HepG2 (cell line): ENCODE measurements at regions not wholly inside any gene's neighbourhood (a gene's known extent, or its start where the extent isn't known, plus 50 kb on each side); places are given as distances from the start of the nearest gene placed in this dataset.

ENCODE experiments used
- ATAC-seq: fragments of 200-7000 bp; cut with Tn5 transposase; 3 replicates; pipeline ENCODE4 v1.9.1; 2020; ENCODE audit warnings: mild to moderate bottlenecking, moderate library complexity
- BruUV-seq: library from RNA; stranded (reverse); fragments of 400-500 nt; replicated peaks from 2 replicates; lab custom pipeline; 2021; lab: Mats Ljungman, UMichigan
- CTCF ChIA-PET: fragments of 300-600 bp; formaldehyde crosslinking; extraction: SDS; loops from one replicate; lab custom pipeline; 2021; ENCODE audit warnings: low total read pairs, inconsistent platforms, low intra/inter-chr PET ratio; lab: Yijun Ruan, JAX
- POLR2A ChIA-PET: fragments of 350-600 bp; sonication (Branson Sonifier 250); formaldehyde crosslinking; loops from one replicate; lab custom pipeline; 2020; ENCODE audit warnings: antibody characterized with exemption, inconsistent platforms; lab: Yijun Ruan, JAX
- DNase-seq: peaks from one replicate; pipeline ENCODE4 v3.0.0-alpha.2; 2015; ENCODE audit warnings: low spot score
- FAIRE-seq: peaks from 3 replicates; lab custom pipeline; 2011; peaks lifted over from hg19 to GRCh38; lab: Jason Lieb, UNC
- H2AFZ ChIP-seq: one replicate; pipeline ENCODE4 v1.6.1; 2011; ENCODE audit warnings: low read length, inconsistent platforms
- H3K27ac ChIP-seq: fragments of 300-600 bp; 3 replicates; pipeline ENCODE4 v1.8.0; 2011; ENCODE audit warnings: mixed run types, mild to moderate bottlenecking, mixed read lengths, low read length, inconsistent platforms; ENCODE audit not compliant: insufficient read depth; ENCODE audit errors: extremely low read length
- H3K27me3 ChIP-seq, 2 experiments: fragments of 200-600 bp in 1 of 2; 2 replicates in 1 of 2; 3 replicates in 1 of 2; pipeline versions ENCODE4 v1.6.0 to v1.8.0; 2011; ENCODE audit warnings: low read length in 2 of 2, mild to moderate bottlenecking in 2 of 2, moderate library complexity in 2 of 2, inconsistent platforms in 1 of 2; ENCODE audit not compliant: insufficient read depth in 2 of 2, control insufficient read depth in 1 of 2
- H3K36me3 ChIP-seq, 2 experiments: fragments of 200-600 bp in 1 of 2; replicated peaks in 1 of 2; 2 replicates in 1 of 2; 3 replicates in 1 of 2; pipeline versions ENCODE4 v1.5.1 to v1.8.0; 2011; ENCODE audit warnings: low read length in 2 of 2, inconsistent platforms in 1 of 2; ENCODE audit not compliant: insufficient read depth in 2 of 2, control insufficient read depth in 1 of 2
- H3K4me1 ChIP-seq: 2 replicates; pipeline ENCODE4 v1.5.1; 2012; ENCODE audit warnings: low read length, inconsistent platforms; ENCODE audit not compliant: insufficient read depth
- H3K4me2 ChIP-seq: 2 replicates; pipeline ENCODE4 v1.6.0; 2011; ENCODE audit warnings: low read depth, low read length, inconsistent platforms
- H3K4me3 ChIP-seq, 3 experiments: fragments of 200-600 bp in 1 of 3; sonication (generic), shearing (Covaris generic) in 1 of 3; replicated peaks in 1 of 3; 2 replicates each; pipeline ENCODE4 v1.5.1; 2011 to 2016; ENCODE audit warnings: low read length in 3 of 3, inconsistent platforms in 2 of 3, low read depth in 2 of 3, mild to moderate bottlenecking in 2 of 3, control low read depth in 1 of 3, mixed read lengths in 1 of 3; ENCODE audit not compliant: insufficient read depth in 1 of 3
- H3K79me2 ChIP-seq: one replicate; pipeline ENCODE4 v1.6.1; 2011; ENCODE audit warnings: low read length, inconsistent platforms; ENCODE audit not compliant: insufficient read depth
- H3K9ac ChIP-seq: 2 replicates; pipeline ENCODE4 v1.6.0; 2011; ENCODE audit warnings: mild to moderate bottlenecking, low read depth, low read length, inconsistent platforms; ENCODE audit not compliant: insufficient read depth
- H3K9me3 ChIP-seq: 2 replicates; pipeline ENCODE4 v1.5.1; 2012; ENCODE audit warnings: mild to moderate bottlenecking, low read length
- H4K20me1 ChIP-seq: 2 replicates; pipeline ENCODE4 v1.6.0; 2011; ENCODE audit warnings: inconsistent platforms, mild to moderate bottlenecking, low read length, moderate library complexity; ENCODE audit not compliant: insufficient read depth
- DR1 ChIP-seq: sonication (generic); formaldehyde crosslinking; IDR thresholded peaks from 2 replicates; pipeline ENCODE4 v1.8.0; 2021; ENCODE audit warnings: mild to moderate bottlenecking, missing genetic modification reagents, inconsistent platforms
- PTBP1 ChIP-seq: fragments of 200-400 bp; formaldehyde crosslinking; IDR thresholded peaks from 2 replicates; pipeline ENCODE4 v1.6.1; 2018; ENCODE audit warnings: low read length, low read depth; ENCODE audit not compliant: poor library complexity, severe bottlenecking
- TCF12 ChIP-seq, 2 experiments: fragments of 450-650 bp in 1 of 2; sonication (generic) in 1 of 2; formaldehyde crosslinking in 1 of 2; IDR thresholded peaks; 2 replicates each; pipeline versions ENCODE4 v1.6.1 to v1.8.0; 2017 to 2022; ENCODE audit warnings: antibody characterized with exemption in 1 of 2, mild to moderate bottlenecking in 1 of 2, missing genetic modification reagents in 1 of 2, moderate library complexity in 1 of 2
- YEATS2 ChIP-seq: sonication (generic); formaldehyde crosslinking; IDR thresholded peaks from 2 replicates; pipeline ENCODE4 v1.4.0; 2020; ENCODE audit warnings: missing genetic modification reagents, borderline replicate concordance
- ZFP62 ChIP-seq: sonication (generic); formaldehyde crosslinking; IDR thresholded peaks from 2 replicates; pipeline ENCODE4 v1.4.0; 2020; ENCODE audit warnings: missing genetic modification reagents
- ZMYM3 ChIP-seq: sonication (generic); formaldehyde crosslinking; IDR thresholded peaks from 2 replicates; pipeline ENCODE4 v1.5.1; 2020; ENCODE audit warnings: mild to moderate bottlenecking, missing genetic modification reagents
- ZNF260 ChIP-seq: sonication (generic); formaldehyde crosslinking; IDR thresholded peaks from 2 replicates; pipeline ENCODE4 v1.4.0; 2020; ENCODE audit warnings: missing genetic modification reagents, low read depth, mild to moderate bottlenecking, borderline replicate concordance
- ZNF576 ChIP-seq: sonication (generic); formaldehyde crosslinking; IDR thresholded peaks from 2 replicates; pipeline ENCODE4 v1.4.0; 2020; ENCODE audit warnings: mild to moderate bottlenecking, missing genetic modification reagents
- ZNF737 ChIP-seq: sonication (generic); formaldehyde crosslinking; IDR thresholded peaks from 2 replicates; pipeline ENCODE4 v1.5.0; 2020; ENCODE audit warnings: missing genetic modification reagents, mild to moderate bottlenecking, borderline replicate concordance
- ZNF773 ChIP-seq: sonication (generic); formaldehyde crosslinking; IDR thresholded peaks from 2 replicates; pipeline ENCODE4 v1.4.0; 2020; ENCODE audit warnings: missing genetic modification reagents, borderline replicate concordance
- ZNF841 ChIP-seq: sonication (generic); formaldehyde crosslinking; IDR thresholded peaks from 2 replicates; pipeline ENCODE4 v1.8.1; 2023; ENCODE audit warnings: missing genetic modification reagents, borderline replicate concordance
- WGBS: methylation state at CpG from one replicate; pipeline ENCODE4 v1.1.6; 2017; ENCODE audit warnings: low lambda C conversion rate; 5-methylcytosine and 5-hydroxymethylcytosine counted together
- in situ Hi-C: cut with HindIII; loops from 2 replicates; pipeline ENCODE4 v1.10.0; 2017; ENCODE audit warnings: low pct_unique_long_range_greater_than_20kb; ENCODE audit not compliant: extremely low pct_ligation_motif_present
- intact Hi-C: fragments of 100-400 bp; cut with micrococcal nuclease; formaldehyde crosslinking; loops from one replicate; pipeline ENCODE4 v1.10.0; 2022; ENCODE audit not compliant: unreplicated experiment
- TF ChIP-seq, protein P1 (sequence below): sonication (generic); formaldehyde crosslinking; IDR thresholded peaks from 2 replicates; pipeline ENCODE4 v1.4.0; 2020; ENCODE audit warnings: missing genetic modification reagents, borderline replicate concordance

DNA sequence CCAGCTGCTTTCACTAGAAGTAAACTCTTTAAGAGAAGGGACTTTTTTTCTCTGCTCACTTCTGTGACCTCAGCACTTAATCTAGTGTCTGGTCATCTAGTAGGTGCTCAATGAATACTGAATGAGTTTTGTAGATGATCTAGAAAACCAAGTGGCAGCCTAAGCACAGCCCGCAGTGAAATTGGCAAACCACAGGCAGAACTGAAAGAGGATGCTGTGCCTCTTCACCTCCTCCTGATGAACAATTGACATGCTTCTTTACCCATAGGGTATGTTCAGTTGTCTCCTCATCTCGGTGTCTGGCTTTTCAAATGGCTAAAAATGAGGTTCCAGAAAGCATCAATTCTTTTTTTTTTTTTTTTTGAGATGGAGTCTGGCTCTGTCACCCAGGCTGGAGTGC, 399.5 kb downstream of the RMST start (continued):
- no peak for TF ChIP-seq ZNF773

GRCh38 chr12:97875064-97875463, 412.5 kb downstream of the RMST start:
- intact Hi-C loops = no loop called here
- no peaks in the 10 kb centered on the region for H3K79me2 ChIP-seq
- H3K27me3 ChIP-seq = no peaks in the 10 kb centered on the region
- H2AFZ ChIP-seq = no peak overlapping the region
- DNase-seq (no peak), FAIRE-seq (no peak), ATAC-seq (no peak)
- no peak for TF ChIP-seq ZNF737 (CRISPR knock-in tag)
- TF ChIP-seq, protein P1, sequence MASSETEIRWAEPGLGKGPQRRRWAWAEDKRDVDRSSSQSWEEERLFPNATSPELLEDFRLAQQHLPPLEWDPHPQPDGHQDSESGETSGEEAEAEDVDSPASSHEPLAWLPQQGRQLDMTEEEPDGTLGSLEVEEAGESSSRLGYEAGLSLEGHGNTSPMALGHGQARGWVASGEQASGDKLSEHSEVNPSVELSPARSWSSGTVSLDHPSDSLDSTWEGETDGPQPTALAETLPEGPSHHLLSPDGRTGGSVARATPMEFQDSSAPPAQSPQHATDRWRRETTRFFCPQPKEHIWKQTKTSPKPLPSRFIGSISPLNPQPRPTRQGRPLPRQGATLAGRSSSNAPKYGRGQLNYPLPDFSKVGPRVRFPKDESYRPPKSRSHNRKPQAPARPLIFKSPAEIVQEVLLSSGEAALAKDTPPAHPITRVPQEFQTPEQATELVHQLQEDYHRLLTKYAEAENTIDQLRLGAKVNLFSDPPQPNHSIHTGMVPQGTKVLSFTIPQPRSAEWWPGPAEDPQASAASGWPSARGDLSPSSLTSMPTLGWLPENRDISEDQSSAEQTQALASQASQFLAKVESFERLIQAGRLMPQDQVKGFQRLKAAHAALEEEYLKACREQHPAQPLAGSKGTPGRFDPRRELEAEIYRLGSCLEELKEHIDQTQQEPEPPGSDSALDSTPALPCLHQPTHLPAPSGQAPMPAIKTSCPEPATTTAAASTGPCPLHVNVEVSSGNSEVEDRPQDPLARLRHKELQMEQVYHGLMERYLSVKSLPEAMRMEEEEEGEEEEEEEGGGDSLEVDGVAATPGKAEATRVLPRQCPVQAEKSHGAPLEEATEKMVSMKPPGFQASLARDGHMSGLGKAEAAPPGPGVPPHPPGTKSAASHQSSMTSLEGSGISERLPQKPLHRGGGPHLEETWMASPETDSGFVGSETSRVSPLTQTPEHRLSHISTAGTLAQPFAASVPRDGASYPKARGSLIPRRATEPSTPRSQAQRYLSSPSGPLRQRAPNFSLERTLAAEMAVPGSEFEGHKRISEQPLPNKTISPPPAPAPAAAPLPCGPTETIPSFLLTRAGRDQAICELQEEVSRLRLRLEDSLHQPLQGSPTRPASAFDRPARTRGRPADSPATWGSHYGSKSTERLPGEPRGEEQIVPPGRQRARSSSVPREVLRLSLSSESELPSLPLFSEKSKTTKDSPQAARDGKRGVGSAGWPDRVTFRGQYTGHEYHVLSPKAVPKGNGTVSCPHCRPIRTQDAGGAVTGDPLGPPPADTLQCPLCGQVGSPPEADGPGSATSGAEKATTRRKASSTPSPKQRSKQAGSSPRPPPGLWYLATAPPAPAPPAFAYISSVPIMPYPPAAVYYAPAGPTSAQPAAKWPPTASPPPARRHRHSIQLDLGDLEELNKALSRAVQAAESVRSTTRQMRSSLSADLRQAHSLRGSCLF = no peak
- TF ChIP-seq ZNF841 (CRISPR knock-in tag) = no peak
- no peak for TF ChIP-seq ZNF260 (CRISPR knock-in tag)
- TF ChIP-seq ZMYM3 (CRISPR knock-in tag) = no peak
- no peak for TF ChIP-seq DR1 (CRISPR knock-in tag)
- no peak for TF ChIP-seq TCF12 (IDR thresholded peaks at IDR 0.05)
- TF ChIP-seq TCF12 (CRISPR knock-in tag; IDR thresholded peaks at IDR 0.05) = no peak
- TF ChIP-seq PTBP1 = no peak
- no peak for TF ChIP-seq YEATS2 (CRISPR knock-in tag)
- no peak for TF ChIP-seq ZFP62 (CRISPR knock-in tag)
- no peak for TF ChIP-seq ZNF576 (CRISPR knock-in tag)
- no peaks in the 10 kb centered on the region for H4K20me1 ChIP-seq
- H3K27ac ChIP-seq = no peak overlapping the region
- CTCF ChIA-PET = no interaction called here
- H3K4me1 ChIP-seq = no peaks in the 10 kb centered on the region
- 51% methylated on average over 4 of the region's 6 CpGs for WGBS
- POLR2A ChIA-PET = no interaction called here
- no peaks in the 10 kb centered on the region for H3K36me3 ChIP-seq
- no TSS peak for BruUV-seq
- H3K4me2 ChIP-seq = no peak overlapping the region
- H3K4me3 ChIP-seq = no peak overlapping the region
- in situ Hi-C loops = no loop called here
- no peak overlapping the region for H3K9ac ChIP-seq
- no peaks in the 10 kb centered on the region; the same call in 1 of the 2 replicates for H3K9me3 ChIP-seq
